AG04449 (cell line): ENCODE measurements at regions not wholly inside any gene's neighbourhood (a gene's known extent, or its start where the extent isn't known, plus 50 kb on each side); places are given as distances from the start of the nearest gene placed in this dataset.

Experiments
- CTCF ChIA-PET: fragments of 350-600 bp; formaldehyde crosslinking; extraction: SDS; loops from one replicate; lab custom pipeline; 2021; ENCODE audit warnings: antibody characterized with exemption; lab: Yijun Ruan, JAX
- POLR2A ChIA-PET: fragments of 400-600, 350-600 bp; formaldehyde crosslinking; extraction: SDS; loops from one replicate; lab custom pipeline; 2020; ENCODE audit warnings: antibody characterized with exemption, inconsistent platforms; lab: Yijun Ruan, JAX
- DNase-seq: peaks from one replicate; pipeline ENCODE4 v3.0.0-alpha.2; 2010; ENCODE audit warnings: low read depth, low spot score
- H3K4me3 ChIP-seq: 2 replicates; pipeline ENCODE4 v1.5.1; 2011; ENCODE audit warnings: low read depth, mild to moderate bottlenecking, control low read depth, low read length
- TF ChIP-seq, protein P1 (sequence below): IDR thresholded peaks from one replicate; pipeline ENCODE4 v1.5.1; 2011; ENCODE audit warnings: mild to moderate bottlenecking, moderate library complexity, low read length, control low read depth, inconsistent platforms; ENCODE audit not compliant: insufficient read depth; ENCODE audit errors: missing control alignments

DNA sequence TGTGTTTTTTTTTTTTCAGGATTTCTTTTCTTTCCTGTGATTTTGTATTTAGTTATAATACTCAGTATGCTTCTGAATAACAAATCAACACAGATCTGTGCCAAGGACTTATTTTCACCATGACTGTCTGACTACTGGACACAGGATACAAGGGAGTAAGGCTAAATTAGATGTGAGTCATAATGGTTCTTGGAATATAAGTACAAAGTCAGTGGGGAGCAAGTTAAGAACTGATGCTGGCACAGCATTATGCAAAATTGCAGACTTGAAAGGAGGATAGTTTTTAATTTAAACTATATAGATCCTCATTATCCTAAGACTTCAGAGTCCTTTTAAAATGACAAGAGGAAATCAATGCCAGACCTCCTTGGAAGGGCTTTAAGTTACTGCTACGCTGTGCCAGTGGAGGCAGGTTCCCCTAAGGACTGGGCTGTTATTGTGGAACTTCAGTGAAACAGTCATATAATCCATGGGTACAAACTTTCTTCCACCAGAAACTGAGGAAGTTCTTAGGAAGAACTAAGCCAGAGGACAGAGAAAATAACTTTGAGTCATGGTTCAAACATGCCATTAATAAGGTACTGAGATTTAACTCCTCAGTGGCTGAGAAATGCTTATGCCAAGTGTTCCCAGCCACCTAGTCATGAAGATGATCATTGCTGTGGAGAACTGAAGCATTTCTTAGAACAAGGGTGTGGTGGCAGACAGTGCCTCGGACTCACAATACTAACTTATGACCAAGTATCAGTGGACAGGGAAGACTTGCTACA, 531.2 kb downstream of the HTR7 start:
- H3K4me3 ChIP-seq = no peak overlapping the region
- ChIA-PET POLR2A (no interaction called here), CTCF (no interaction called here)
- TF ChIP-seq, protein P1, sequence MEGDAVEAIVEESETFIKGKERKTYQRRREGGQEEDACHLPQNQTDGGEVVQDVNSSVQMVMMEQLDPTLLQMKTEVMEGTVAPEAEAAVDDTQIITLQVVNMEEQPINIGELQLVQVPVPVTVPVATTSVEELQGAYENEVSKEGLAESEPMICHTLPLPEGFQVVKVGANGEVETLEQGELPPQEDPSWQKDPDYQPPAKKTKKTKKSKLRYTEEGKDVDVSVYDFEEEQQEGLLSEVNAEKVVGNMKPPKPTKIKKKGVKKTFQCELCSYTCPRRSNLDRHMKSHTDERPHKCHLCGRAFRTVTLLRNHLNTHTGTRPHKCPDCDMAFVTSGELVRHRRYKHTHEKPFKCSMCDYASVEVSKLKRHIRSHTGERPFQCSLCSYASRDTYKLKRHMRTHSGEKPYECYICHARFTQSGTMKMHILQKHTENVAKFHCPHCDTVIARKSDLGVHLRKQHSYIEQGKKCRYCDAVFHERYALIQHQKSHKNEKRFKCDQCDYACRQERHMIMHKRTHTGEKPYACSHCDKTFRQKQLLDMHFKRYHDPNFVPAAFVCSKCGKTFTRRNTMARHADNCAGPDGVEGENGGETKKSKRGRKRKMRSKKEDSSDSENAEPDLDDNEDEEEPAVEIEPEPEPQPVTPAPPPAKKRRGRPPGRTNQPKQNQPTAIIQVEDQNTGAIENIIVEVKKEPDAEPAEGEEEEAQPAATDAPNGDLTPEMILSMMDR = no peak
- DNase-seq = peak; percentile 29

DNA sequence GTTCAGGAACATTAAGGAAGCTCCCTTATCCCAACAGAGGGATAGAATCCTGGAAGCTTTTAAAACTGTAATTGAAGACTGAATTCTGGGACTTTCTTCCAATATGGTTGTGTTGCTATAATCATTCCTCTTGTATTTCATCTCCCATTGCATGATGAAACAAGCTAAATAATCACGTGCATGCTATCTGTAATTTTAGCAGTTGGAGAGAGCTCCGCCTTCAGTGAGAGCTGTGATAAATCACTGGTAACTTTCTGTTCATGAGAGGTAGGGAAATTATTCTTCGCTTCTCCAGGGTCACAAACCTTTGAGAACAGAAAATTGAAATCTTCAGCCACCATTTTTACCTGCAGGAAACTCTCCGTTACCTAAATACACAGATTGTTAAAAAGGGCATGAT, 530.2 kb downstream of the HTR7 start:
- no peak overlapping the region for H3K4me3 ChIP-seq
- TF ChIP-seq, protein P1 = no peak
- ChIA-PET POLR2A (no interaction called here), CTCF (no interaction called here)
- no peak for DNase-seq

DNA sequence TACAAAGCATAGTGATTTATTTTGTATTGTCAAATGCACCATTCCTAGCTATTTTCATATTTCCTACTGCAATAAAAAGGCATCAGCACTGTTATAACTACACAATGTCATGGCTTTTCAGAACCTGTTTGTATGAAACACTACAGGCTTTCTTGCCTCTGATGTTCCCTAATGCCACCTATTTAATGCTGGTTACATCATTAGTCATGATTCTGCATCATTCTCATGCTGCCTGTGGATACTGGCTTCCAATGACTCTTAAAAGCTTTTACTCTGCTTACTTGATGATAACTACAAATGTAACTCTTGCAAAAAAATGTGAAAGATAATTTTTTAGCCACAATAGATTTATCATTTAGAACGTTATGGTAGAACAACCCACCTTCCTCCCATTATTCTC, 529.4 kb downstream of the HTR7 start:
- POLR2A ChIA-PET = no interaction called here

DNA sequence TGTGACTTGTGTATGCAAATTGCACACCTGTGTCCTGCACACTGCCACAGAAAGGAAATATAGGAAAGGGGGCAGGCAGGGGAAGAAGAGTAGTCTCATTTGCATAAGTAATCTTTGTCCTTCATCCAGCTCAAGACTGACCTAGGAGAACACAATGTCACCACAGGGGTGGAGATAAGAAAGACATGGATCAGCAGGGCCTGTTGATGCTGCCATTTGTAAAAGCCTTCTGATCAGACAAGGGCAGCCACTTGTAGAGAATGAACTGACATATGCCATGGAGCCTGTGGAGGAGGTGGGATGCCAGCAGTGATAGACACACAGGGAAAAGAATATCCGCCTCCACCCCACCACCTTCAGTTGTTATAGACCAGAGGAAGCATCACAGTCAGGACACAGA, 528.9 kb downstream of the HTR7 start:
- no peak overlapping the region for H3K4me3 ChIP-seq
- TF ChIP-seq, protein P1 = no peak
- ChIA-PET POLR2A (no interaction called here), CTCF (no interaction called here)
- DNase-seq = no peak

More for the DNA sequence above, 529.4 kb downstream of the HTR7 start:
- H3K4me3 ChIP-seq = no peak overlapping the region
- CTCF ChIA-PET = no interaction called here
- TF ChIP-seq, protein P1 = no peak
- DNase-seq = no peak

DNA sequence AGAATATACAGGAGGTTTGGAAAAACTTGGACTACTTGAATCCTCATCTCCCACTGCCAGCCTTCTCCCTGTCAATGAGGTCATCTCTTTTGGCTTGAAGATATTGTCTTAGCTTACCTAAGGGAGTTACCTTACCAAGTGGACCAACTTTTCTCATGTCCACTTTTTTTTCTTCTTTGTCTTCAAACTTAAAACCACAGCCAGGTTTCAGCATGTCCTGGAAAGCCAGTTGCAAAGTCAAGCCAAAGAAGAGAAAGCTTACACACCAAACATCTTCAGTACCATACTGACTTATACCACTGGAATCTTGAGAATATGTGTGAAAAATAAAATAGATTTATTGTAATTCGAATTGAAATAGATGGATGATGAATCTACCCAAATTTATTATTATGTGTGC, 520.5 kb downstream of the HTR7 start:
- CTCF ChIA-PET = no interaction called here
- no peak overlapping the region for H3K4me3 ChIP-seq
- POLR2A ChIA-PET = no interaction called here
- no peak for DNase-seq
- TF ChIP-seq, protein P1 = no peak

DNA sequence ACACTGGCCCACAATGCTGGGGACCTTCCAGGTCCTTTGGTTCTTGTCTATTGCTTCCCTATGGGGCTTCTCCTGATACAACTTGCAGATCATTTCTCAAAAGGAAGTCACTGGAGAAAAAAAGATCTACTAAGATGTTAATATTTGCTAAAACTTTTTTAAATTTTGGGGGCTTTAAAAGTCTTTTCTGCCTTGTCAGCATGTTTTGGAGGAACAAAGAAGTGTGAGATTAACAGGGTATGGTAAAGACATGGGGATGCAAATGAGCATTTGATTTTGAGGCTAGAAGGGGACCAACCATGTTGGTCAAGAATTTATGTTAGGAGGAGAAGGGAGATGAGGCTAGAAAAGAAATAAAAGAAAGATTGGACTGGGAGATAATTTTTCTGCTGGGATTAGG, 515.4 kb downstream of the HTR7 start:
- ChIA-PET CTCF (no interaction called here), POLR2A (no interaction called here)
- no peak for DNase-seq
- no peak overlapping the region for H3K4me3 ChIP-seq
- TF ChIP-seq, protein P1 = no peak
